Activated naive CD8-positive, alpha-beta T cell treated with anti-CD3 and anti-CD28 coated beads, Interleukin-2, amount 50 U/mL, for 24 hours (primary cell): ENCODE measurements at regions not wholly inside any gene's neighbourhood (a gene's known extent, or its start where the extent isn't known, plus 50 kb on each side); places are given as distances from the start of the nearest gene placed in this dataset.

ENCODE experiments used
- ATAC-seq: fragments of 150-1000 bp; cut with Tn5 transposase; one replicate; pipeline ENCODE4 v1.10.0; 2021
- DNase-seq: peaks from one replicate; pipeline ENCODE4 v3.0.0; 2021
- H3K27ac Mint-ChIP-seq: one replicate; pipeline ENCODE4 v1.8.0; 2021; ENCODE audit warnings: mild to moderate bottlenecking, mixed read lengths
- H3K27me3 Mint-ChIP-seq: one replicate; pipeline ENCODE4 v1.8.0; 2021; ENCODE audit warnings: mixed read lengths
- H3K36me3 Mint-ChIP-seq: one replicate; pipeline ENCODE4 v1.8.0; 2021; ENCODE audit warnings: low read depth, mixed read lengths
- H3K4me1 Mint-ChIP-seq: one replicate; pipeline ENCODE4 v1.8.0; 2021; ENCODE audit warnings: mixed read lengths
- H3K4me3 Mint-ChIP-seq: one replicate; pipeline ENCODE4 v1.8.0; 2021; ENCODE audit warnings: mild to moderate bottlenecking, moderate library complexity, mixed read lengths
- H3K9me3 Mint-ChIP-seq: one replicate; pipeline ENCODE4 v1.8.0; 2021; ENCODE audit warnings: mixed read lengths

GRCh38 chr12:113642672-113643071 is 171.0 kb upstream of the LHX5 start:
- H3K27me3 Mint-ChIP-seq: peaks cover 48% of the 10 kb centered on the region
- H3K4me1 Mint-ChIP-seq: no peaks in the 10 kb centered on the region
- no peak overlapping the region for H3K27ac Mint-ChIP-seq
- H3K9me3 Mint-ChIP-seq: no peaks in the 10 kb centered on the region
- no peak overlapping the region for H3K4me3 Mint-ChIP-seq
- no peak for DNase-seq
- no peaks in the 10 kb centered on the region for H3K36me3 Mint-ChIP-seq
- no peak for ATAC-seq

GRCh38 chr12:113642216-113642615 is 170.5 kb upstream of the LHX5 start:
- Mint-ChIP-seq H3K9me3 (no peaks in the 10 kb centered on the region), H3K4me3 (no peak overlapping the region), H3K27me3 (peaks cover 46% of the 10 kb centered on the region), H3K36me3 (no peaks in the 10 kb centered on the region), H3K27ac (no peak overlapping the region), H3K4me1 (no peaks in the 10 kb centered on the region)
- no peak for DNase-seq
- ATAC-seq: no peak

DNA sequence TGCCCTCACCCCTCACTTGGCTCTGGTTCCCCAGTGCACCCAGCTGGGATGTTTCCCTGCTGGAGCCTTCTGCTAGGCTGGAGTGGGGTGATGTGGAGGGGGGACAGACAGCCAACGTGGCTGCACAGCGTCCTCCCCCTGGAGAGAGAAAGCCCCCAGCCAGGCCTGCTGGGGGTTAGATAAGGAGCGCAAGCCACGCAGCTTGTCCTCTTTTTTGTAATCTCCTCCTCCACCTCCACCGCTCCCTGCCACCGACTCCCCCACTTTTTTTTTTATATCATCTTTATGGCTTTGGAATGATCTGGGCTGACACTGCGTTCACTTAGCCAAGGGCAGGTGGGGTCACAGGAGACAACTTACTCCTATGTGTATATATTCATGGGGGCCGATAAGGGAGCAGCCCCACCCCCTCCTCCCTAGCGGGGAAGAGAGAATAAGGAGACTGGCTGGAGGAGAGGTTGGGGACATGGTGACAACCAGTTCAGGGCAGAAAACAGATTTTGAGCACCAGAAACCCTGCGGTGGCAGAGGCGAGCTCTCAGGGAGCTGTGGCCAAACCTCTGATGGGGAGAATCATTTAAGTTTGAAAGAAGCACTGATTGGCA is 169.9 kb upstream of the LHX5 start:
- Mint-ChIP-seq H3K36me3 (no peaks in the 10 kb centered on the region), H3K9me3 (no peaks in the 10 kb centered on the region), H3K27me3 (peaks cover 39% of the 10 kb centered on the region), H3K27ac (no peak overlapping the region), H3K4me1 (no peaks in the 10 kb centered on the region), H3K4me3 (no peak overlapping the region)
- ATAC-seq (no peak), DNase-seq (no peak)

DNA sequence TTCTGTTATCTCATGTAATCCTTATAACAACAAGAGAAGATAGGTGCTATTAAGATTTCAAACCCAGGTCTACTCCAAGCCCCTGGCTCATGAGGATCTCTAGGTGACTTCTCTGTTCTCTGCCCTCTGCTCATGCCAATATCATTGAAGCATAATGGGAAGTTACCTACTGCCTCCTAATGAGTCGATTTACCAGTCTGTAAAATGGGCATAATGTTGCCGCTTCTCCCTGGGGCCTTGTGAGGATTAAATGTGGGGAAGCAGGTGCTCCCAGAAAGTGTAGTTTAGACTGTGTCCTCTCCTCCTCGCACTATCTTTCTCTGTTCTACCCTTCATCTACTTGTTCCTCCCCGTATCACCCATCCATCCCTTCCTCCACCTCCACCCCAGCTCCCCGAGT is 169.2 kb upstream of the LHX5 start:
- Mint-ChIP-seq H3K9me3 (no peaks in the 10 kb centered on the region), H3K36me3 (no peaks in the 10 kb centered on the region), H3K27me3 (peaks cover 34% of the 10 kb centered on the region), H3K4me3 (no peak overlapping the region), H3K4me1 (no peaks in the 10 kb centered on the region), H3K27ac (no peak overlapping the region)
- DNase-seq (no peak), ATAC-seq (no peak)

- Mint-ChIP-seq H3K9me3 (no peaks in the 10 kb centered on the region), H3K27ac (no peak overlapping the region), H3K4me3 (no peak overlapping the region), H3K36me3 (no peaks in the 10 kb centered on the region), H3K27me3 (peaks cover 28% of the 10 kb centered on the region), H3K4me1 (no peaks in the 10 kb centered on the region)
- ATAC-seq (no peak), DNase-seq (no peak)
Measured at GRCh38 chr12:113639474-113639873, 167.8 kb upstream of the LHX5 start.

DNA sequence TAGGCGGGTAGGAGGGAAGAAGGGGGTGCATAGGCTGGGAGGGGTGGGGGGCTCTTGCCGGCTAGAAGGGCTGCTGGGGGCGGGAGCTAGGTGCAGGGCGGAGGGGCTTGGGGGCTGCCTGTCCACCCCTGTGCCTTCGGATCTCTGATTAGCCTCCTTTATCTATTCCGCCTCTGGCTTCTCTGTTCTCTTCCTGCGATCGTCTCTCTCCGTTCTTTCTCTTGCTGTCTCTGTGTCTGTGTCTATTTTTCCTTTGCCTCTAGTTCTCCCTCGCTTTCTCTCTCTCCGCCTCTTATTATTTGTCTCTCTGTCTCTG is 166.7 kb upstream of the LHX5 start:
- peaks cover 23% of the 10 kb centered on the region for H3K27me3 Mint-ChIP-seq
- no peak overlapping the region for H3K4me3 Mint-ChIP-seq
- H3K9me3 Mint-ChIP-seq: no peaks in the 10 kb centered on the region
- H3K27ac Mint-ChIP-seq: no peak overlapping the region
- H3K4me1 Mint-ChIP-seq: no peaks in the 10 kb centered on the region
- H3K36me3 Mint-ChIP-seq: no peaks in the 10 kb centered on the region
- ATAC-seq (no peak), DNase-seq (no peak)

DNA sequence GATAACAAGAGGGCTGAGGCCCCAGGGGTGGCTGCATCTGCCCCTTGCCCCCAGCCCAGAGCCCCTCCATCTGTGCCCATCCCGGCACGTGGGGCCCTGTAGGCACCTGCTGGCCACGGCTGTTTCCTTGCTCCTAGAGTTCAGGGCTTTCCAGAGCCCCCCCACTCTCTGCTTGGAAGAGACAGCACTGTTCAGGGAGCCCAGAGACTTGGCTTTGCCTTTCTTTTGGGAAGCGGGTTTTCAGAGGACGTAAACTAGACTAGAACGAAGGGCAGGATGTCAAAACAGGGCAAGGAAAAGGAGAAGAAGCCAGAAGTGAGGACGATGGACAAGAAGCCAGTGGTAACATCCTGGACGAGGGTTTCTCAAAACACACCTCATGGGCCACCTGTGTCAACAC is 163.3 kb upstream of the LHX5 start:
- no peak for ATAC-seq
- peaks cover 10% of the 10 kb centered on the region for H3K9me3 Mint-ChIP-seq

DNA sequence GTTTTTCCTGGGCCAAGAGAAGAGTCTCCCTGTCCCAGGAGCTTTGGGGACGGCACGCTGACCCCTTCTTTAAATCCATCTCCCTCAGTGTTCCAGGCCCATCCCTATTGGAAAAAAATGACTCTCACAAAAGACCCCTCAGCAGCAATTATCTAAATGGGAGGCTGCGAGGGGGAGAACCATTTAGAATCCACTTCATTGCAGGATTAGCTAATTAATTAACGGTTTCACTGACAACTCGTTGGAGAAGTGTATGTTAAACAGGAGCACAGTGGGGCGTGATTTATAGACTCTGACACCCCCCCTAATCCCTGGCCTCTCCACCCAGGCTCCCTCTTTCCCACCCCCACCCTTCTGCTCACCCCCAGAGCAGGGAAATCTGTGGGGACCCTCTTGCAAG is 162.8 kb upstream of the LHX5 start:
- Mint-ChIP-seq H3K27ac (no peak overlapping the region), H3K9me3 (peaks cover 10% of the 10 kb centered on the region), H3K4me3 (no peak overlapping the region), H3K4me1 (no peaks in the 10 kb centered on the region), H3K27me3 (peaks cover 11% of the 10 kb centered on the region), H3K36me3 (no peaks in the 10 kb centered on the region)
- no peak for ATAC-seq
- no peak for DNase-seq

More for the DNA sequence above, 163.3 kb upstream of the LHX5 start:
- Mint-ChIP-seq H3K4me3 (no peak overlapping the region), H3K27ac (no peak overlapping the region), H3K36me3 (no peaks in the 10 kb centered on the region), H3K4me1 (no peaks in the 10 kb centered on the region), H3K27me3 (peaks cover 15% of the 10 kb centered on the region)
- no peak for DNase-seq

GRCh38 chr12:113633678-113634332 is 162.1 kb upstream of the LHX5 start:
- Mint-ChIP-seq H3K27ac (no peak overlapping the region), H3K4me1 (no peaks in the 10 kb centered on the region), H3K27me3 (peaks cover 5% of the 10 kb centered on the region), H3K4me3 (no peak overlapping the region), H3K9me3 (peaks cover 10% of the 10 kb centered on the region), H3K36me3 (no peaks in the 10 kb centered on the region)
- ATAC-seq: no peak
- no peak for DNase-seq

DNA sequence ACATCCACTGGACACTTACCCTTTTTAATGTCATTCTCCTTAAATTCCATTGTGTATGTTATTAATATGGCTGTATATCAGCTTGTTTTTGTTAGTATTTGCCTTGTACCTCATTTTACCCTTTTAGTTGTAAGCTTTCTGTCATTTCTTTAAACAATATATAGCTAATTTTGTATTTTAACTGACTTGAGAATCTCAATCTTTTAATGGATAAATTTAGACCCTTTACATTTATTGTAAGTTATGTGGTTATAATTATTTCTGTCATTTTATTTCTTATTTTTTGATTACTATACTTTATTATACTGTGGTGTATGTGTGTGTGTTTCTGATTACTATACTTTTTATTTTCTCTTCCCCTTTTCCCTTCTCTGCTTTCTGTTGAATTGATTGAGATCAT is 159.0 kb upstream of the LHX5 start:
- Mint-ChIP-seq H3K36me3 (no peaks in the 10 kb centered on the region), H3K4me3 (no peak overlapping the region), H3K4me1 (no peaks in the 10 kb centered on the region), H3K27ac (no peak overlapping the region), H3K27me3 (no peaks in the 10 kb centered on the region), H3K9me3 (peaks cover 24% of the 10 kb centered on the region)
- no peak for DNase-seq
- no peak for ATAC-seq

DNA sequence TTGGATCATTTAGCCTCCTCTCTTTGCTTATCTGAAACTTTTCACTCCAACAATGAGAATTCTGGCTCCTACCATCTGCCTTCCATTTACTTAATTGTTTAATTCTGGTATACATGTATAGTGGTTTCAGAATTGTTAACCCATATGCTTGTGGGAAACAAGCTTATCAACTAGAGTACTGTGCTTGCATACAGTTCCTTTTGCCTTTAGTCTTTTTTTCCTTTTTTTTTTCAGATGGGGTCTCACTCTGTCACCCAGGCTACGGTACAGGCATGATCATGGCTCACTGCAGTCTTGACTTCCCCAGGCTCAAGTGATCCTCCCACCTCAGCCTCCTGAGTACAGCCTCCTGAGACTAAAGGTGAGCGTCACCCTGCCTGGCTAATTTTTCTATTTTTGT is 153.8 kb upstream of the LHX5 start:
- Mint-ChIP-seq H3K9me3 (peaks cover 23% of the 10 kb centered on the region), H3K36me3 (no peaks in the 10 kb centered on the region), H3K27ac (no peak overlapping the region), H3K27me3 (peaks cover 2% of the 10 kb centered on the region), H3K4me1 (no peaks in the 10 kb centered on the region), H3K4me3 (no peak overlapping the region)
- DNase-seq (no peak), ATAC-seq (no peak)

GRCh38 chr12:113622410-113622809 is 150.7 kb upstream of the LHX5 start:
- H3K27me3 Mint-ChIP-seq: peaks cover 2% of the 10 kb centered on the region
- H3K4me3 Mint-ChIP-seq: no peak overlapping the region
- DNase-seq (no peak), ATAC-seq (no peak)
- no peaks in the 10 kb centered on the region for H3K36me3 Mint-ChIP-seq
- H3K4me1 Mint-ChIP-seq: no peaks in the 10 kb centered on the region
- H3K27ac Mint-ChIP-seq: no peak overlapping the region
- H3K9me3 Mint-ChIP-seq: peaks cover 14% of the 10 kb centered on the region

DNA sequence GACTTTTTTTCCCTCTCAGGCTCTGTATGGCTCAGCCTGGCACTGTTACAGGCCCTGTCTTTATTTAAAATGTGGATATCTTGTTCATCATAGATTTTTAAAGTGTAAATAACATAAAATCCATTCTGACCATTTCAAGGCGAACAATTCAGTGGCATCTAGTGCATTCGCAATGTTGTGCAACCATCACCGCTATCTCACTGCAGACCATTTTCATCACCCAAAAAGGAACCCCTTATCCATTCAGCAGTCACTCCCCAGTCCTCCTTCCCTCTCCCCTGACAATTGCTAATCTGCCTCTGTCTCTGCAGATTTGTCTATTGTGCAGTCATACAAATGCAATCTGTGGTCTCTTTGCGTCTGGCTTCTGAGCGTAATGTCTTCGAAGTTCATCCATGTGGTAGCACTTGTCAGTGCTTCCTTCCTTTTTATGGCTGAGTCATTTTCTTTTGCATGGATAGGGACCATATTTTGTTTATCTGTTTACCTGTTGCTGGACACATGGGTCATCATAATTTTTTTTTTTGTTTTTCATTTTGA is 148.8 kb upstream of the LHX5 start:
- Mint-ChIP-seq H3K4me3 (no peak overlapping the region), H3K27ac (no peak overlapping the region), H3K36me3 (no peaks in the 10 kb centered on the region), H3K4me1 (no peaks in the 10 kb centered on the region), H3K27me3 (peaks cover 2% of the 10 kb centered on the region), H3K9me3 (peaks cover 3% of the 10 kb centered on the region)
- DNase-seq (no peak), ATAC-seq (no peak)

- no peak for ATAC-seq
- H3K27ac Mint-ChIP-seq: no peak overlapping the region
- peaks cover 9% of the 10 kb centered on the region for H3K27me3 Mint-ChIP-seq
- no peak overlapping the region for H3K4me3 Mint-ChIP-seq
- H3K9me3 Mint-ChIP-seq: no peaks in the 10 kb centered on the region
- no peak for DNase-seq
- no peaks in the 10 kb centered on the region for H3K4me1 Mint-ChIP-seq
- H3K36me3 Mint-ChIP-seq: no peaks in the 10 kb centered on the region
Measured at GRCh38 chr12:113619202-113619601, 147.5 kb upstream of the LHX5 start.

GRCh38 chr12:113613414-113613813 is 141.7 kb upstream of the LHX5 start:
- H3K4me3 Mint-ChIP-seq: no peak overlapping the region
- ATAC-seq (no peak), DNase-seq (no peak)
- peaks cover 46% of the 10 kb centered on the region for H3K27me3 Mint-ChIP-seq
- H3K27ac Mint-ChIP-seq: no peak overlapping the region
- H3K9me3 Mint-ChIP-seq: no peaks in the 10 kb centered on the region
- H3K36me3 Mint-ChIP-seq: peaks cover 1% of the 10 kb centered on the region
- no peaks in the 10 kb centered on the region for H3K4me1 Mint-ChIP-seq

GRCh38 chr12:113612793-113613192 is 141.1 kb upstream of the LHX5 start:
- H3K36me3 Mint-ChIP-seq: peaks cover 1% of the 10 kb centered on the region
- no peak for DNase-seq
- H3K9me3 Mint-ChIP-seq: peaks cover 4% of the 10 kb centered on the region
- H3K27ac Mint-ChIP-seq: no peak overlapping the region
- H3K4me3 Mint-ChIP-seq: no peak overlapping the region
- no peak for ATAC-seq
- no peaks in the 10 kb centered on the region for H3K4me1 Mint-ChIP-seq
- peaks cover 49% of the 10 kb centered on the region for H3K27me3 Mint-ChIP-seq
